Skeletal muscle tissue (tissue), 3 donors: ENCODE measurements at regions not wholly inside any gene's neighbourhood (a gene's known extent, or its start where the extent isn't known, plus 50 kb on each side); places are given as distances from the start of the nearest gene placed in this dataset.

Experiments used
- H3K27ac ChIP-seq: one replicate; pipeline ENCODE4 v1.7.0; 2013; ENCODE audit warnings: mild to moderate bottlenecking, low read depth, low read length, inconsistent platforms
- H3K27me3 ChIP-seq, 3 donors: one replicate each; pipeline ENCODE4 v1.7.0; 2013; ENCODE audit warnings: low read length in 3 of 3; ENCODE audit not compliant: control insufficient read depth in 3 of 3, insufficient read depth in 3 of 3
- H3K36me3 ChIP-seq, 3 donors: one replicate each; pipeline ENCODE4 v1.7.0; 2013; ENCODE audit warnings: low read length in 3 of 3; ENCODE audit not compliant: control insufficient read depth in 3 of 3, insufficient read depth in 3 of 3
- H3K4me1 ChIP-seq, 3 donors: one replicate each; pipeline ENCODE4 v1.7.0; 2013; ENCODE audit warnings: low read length in 3 of 3, mild to moderate bottlenecking in 3 of 3; ENCODE audit not compliant: control insufficient read depth in 3 of 3, insufficient read depth in 3 of 3
- H3K4me3 ChIP-seq, 3 donors: one replicate each; pipeline ENCODE4 v1.7.0; 2013; ENCODE audit warnings: low read length in 3 of 3
- H3K9ac ChIP-seq, 3 donors: one replicate each; pipeline ENCODE4 v1.7.0; 2013; ENCODE audit warnings: low read length in 3 of 3, mild to moderate bottlenecking in 3 of 3, moderate library complexity in 2 of 3, low read depth in 1 of 3
- H3K9me3 ChIP-seq, 3 donors: one replicate each; pipeline ENCODE4 v1.7.0; 2013; ENCODE audit warnings: low read length in 3 of 3; ENCODE audit not compliant: control insufficient read depth in 3 of 3
- donor health status: Osteomylitis.

- H3K4me3 ChIP-seq, result no peak overlapping the region
- no peak overlapping the region for H3K9ac ChIP-seq
- H3K27me3 ChIP-seq, result peaks cover 17 to 27% (median 24%) of the 10 kb centered on the region in 3 donors
Observed at GRCh38 chr1:43067233-43067745, 104.8 kb downstream of the EBNA1BP2 start.

GRCh38 chr1:43066578-43066977 lies 105.5 kb downstream of the EBNA1BP2 start:
- Histone ChIP-seq H3K9ac (no peak overlapping the region), H3K4me3 (no peak overlapping the region), H3K36me3 (no peaks in the 10 kb centered on the region), H3K9me3 (no peaks in the 10 kb centered on the region), H3K27ac (no peak overlapping the region), H3K4me1 (peaks cover 3 to 8% (median 4%) of the 10 kb centered on the region in 3 donors), H3K27me3 (peaks cover 17 to 27% (median 24%) of the 10 kb centered on the region in 3 donors)

More at GRCh38 chr1:43067233-43067745, 104.8 kb downstream of the EBNA1BP2 start:
- peaks cover 3 to 8% (median 4%) of the 10 kb centered on the region in 3 donors for H3K4me1 ChIP-seq
- no peak overlapping the region for H3K27ac ChIP-seq
- H3K9me3 ChIP-seq, result no peaks in the 10 kb centered on the region
- H3K36me3 ChIP-seq, result no peaks in the 10 kb centered on the region

DNA sequence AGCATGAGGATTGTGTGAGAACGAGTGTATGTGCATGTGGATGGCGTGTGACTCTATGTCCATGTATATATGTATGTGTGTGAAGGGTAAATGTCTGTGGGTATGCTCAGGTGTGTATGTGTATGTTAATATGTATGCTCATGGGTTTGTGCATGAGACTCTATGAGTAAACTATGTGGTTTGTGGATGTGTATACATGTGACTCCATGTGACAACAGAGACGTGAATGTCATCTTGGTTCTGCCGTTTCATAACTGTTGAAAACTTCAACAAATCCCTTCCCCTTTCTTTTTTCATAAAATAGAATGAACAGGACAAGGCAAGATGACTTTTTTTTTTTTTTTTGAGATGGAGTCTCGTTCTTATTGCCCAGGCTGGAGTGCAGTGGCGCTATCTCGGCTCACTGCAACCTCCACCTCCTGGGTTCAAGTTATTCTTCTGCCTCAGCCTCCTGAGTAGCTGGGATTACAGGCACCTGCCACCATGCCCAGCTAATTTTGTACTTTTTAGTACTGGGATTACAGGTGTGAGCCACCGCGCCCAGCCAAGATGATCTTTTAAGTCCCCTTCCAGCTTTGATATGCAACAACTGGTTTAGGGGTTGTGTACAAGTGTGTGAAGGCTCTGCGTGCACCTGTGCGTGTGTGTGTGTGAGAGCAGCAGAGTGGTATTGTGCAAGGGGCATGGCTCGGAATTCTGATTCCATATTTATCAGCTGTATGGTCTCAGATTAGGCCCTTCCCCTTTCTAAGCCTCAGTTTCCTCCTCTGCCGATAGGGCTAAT lies 106.3 kb downstream of the EBNA1BP2 start:
- Histone ChIP-seq H3K4me3 (no peak overlapping the region), H3K36me3 (no peaks in the 10 kb centered on the region), H3K9me3 (no peaks in the 10 kb centered on the region), H3K9ac (no peak overlapping the region), H3K27me3 (peaks cover 17 to 27% (median 24%) of the 10 kb centered on the region in 3 donors), H3K27ac (no peak overlapping the region), H3K4me1 (peaks cover 3 to 8% (median 4%) of the 10 kb centered on the region in 3 donors)

DNA sequence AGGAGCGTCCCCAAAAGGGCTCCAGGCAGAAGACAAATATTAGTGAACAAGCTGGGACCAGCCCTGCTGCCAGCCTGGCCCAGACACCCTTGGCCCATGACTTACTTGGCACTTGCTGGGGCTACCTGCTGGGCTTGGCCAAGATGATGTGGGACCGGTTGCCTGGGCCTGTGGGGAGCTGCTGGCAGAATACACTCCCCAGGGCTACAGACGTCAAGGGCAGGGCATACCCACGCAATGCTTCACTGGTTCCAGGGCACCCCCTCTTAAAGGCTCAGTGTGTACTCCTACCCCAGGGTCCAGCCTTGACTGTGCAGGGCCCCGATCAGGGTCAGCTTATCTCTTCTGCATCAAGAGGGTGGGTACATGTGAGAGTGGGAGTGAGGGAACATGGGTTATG lies 106.5 kb upstream of the SLC2A1 start:
- H3K27ac ChIP-seq, result no peak overlapping the region
- H3K9me3 ChIP-seq, result no peaks in the 10 kb centered on the region
- no peaks in the 10 kb centered on the region for H3K36me3 ChIP-seq
- H3K9ac ChIP-seq, result no peak overlapping the region
- H3K4me3 ChIP-seq, result no peak overlapping the region
- peaks cover 17 to 31% (median 24%) of the 10 kb centered on the region in 3 donors for H3K27me3 ChIP-seq
- H3K4me1 ChIP-seq, result peaks cover 3 to 8% (median 4%) of the 10 kb centered on the region in 3 donors

DNA sequence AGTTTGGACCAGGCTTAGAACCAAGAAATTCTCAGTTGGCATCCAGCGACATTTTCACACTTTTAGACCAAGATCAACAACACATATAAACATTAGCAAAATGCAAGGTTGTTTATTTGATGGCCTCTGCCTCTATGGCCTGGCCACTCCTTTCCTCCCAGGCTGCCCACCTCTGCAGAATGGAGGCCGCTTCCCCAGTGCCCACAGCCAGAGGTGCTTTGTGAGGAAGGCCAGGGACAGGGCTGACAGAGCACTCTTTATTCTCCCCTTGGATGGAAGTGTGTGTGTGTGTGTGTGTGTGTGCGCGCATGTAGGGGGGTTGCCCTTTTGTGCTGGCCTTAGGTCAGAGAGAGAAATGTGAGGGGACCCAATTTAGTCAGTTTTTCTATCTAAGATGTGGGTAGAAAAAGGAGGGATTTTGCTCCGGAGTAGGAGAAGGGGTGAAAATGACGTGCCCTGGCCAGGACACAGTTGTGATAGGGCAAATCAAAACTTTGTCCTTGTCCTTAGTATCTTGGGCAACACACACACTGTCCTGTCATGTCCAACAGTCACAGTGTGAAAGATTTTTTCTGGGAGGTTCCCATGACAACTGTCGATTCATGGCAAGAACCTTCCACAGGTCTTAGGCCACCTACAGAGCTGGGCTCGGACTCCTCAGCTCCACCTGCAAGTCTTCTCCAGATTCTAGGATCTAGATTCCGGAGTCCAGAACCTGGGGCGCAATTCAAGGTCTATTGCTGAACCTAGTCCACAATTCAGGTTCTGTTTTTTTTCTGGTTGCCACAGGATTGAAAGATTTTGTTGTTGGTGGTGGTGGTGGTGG lies 104.9 kb upstream of the SLC2A1 start:
- Histone ChIP-seq H3K9ac (no peak overlapping the region), H3K27me3 (peaks cover 17 to 38% (median 25%) of the 10 kb centered on the region in 3 donors), H3K36me3 (no peaks in the 10 kb centered on the region), H3K4me3 (no peak overlapping the region), H3K27ac (no peak overlapping the region), H3K4me1 (peaks cover 3 to 7% (median 4%) of the 10 kb centered on the region in 3 donors), H3K9me3 (no peaks in the 10 kb centered on the region)

DNA sequence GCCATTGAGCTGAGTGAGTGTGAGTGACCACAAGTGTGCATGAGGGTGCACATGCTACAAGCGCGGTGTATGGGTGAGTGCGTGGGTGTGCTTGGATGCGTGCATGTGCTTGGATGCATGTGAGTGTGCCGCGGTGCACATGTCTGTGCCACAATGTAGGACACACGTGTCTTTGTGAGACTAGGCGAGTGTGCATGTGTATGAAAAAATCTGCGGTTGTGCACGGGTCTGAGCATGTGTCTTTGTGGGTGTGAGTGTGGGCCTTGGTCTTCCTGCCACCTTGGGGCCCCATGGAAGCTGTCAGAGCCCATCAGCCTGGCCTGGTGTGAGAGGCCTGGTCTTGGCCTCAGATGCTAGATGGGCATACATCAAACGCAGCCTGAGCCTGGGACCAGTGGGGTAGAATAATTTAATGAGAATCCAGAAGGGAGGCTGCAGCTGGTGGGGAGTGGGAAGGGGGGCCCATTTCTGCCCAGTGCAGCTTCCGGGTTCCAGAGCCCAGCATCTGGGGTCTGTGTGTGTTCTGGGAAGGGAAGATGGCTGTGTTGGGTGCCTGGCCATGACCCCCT lies 103.9 kb upstream of the SLC2A1 start:
- Histone ChIP-seq H3K4me1 (peaks cover 0 to under 1% (median 0%) of the 10 kb centered on the region in 3 donors), H3K27ac (no peak overlapping the region), H3K9ac (no peak overlapping the region), H3K36me3 (no peaks in the 10 kb centered on the region), H3K4me3 (no peak overlapping the region), H3K9me3 (no peaks in the 10 kb centered on the region), H3K27me3 (peaks cover 13 to 40% (median 18%) of the 10 kb centered on the region in 3 donors)

DNA sequence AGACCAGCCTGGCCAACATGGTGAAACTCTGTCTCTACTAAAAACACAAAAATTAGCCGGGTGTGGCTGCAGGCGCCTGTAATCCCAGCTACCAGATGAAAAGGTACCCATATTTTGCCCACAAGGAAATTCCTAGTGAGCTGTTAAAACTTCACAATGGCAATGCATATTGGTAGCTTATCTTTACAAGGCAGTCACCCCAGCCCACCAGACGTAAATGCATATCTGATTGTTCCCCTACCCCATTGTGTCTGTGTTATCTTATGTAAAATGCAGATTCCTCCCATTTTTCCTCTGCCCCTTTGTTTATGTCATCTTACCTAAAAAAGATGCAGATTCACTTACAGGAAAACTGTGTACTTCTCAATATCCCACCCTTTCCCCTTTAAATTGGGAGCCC lies 103.1 kb upstream of the SLC2A1 start:
- no peaks in the 10 kb centered on the region for H3K9me3 ChIP-seq
- no peak overlapping the region for H3K4me3 ChIP-seq
- no peaks in the 10 kb centered on the region for H3K36me3 ChIP-seq

DNA sequence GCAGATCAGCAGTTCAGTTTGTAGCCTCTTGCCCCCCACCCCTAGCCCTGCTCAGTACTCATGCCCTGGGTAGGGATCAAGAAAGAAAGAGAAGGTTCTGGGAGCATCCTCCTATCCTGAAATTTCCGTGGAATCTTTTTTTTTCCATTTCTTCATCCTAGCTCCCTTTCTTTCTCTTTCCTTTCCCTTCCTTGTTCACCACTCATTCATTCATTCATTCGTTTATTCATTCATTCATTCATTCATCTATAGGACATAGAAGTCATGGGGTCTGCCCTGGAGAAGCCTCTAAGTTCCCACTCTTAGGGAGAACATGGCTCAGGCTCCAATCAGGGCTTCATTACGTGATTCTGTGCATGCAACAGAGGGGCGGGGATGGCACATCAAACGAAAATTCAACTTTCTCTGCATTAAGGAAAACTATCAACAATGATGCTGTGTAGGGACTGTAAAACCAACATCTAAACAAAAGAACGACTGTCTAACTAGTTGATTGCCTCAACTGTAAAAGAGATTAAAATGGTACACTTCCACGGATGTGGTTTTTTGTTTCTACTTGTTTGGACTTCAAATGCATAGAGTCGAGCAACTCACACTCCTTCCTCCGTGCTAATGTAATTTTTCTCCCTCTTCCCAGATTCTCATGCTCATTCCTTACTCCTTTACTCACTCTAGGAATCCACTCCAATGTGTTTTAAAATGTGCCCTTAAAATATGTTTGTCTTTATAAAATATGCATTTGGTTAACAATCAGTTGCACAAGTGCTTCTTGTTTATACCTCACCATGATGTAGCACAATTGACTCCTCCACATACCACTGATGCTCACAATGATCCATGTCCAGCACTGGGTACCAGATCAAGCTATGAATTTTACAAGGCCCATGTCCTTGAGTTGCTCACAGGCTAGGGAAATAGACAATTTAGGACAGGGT lies 101.2 kb upstream of the SLC2A1 start:
- no peaks in the 10 kb centered on the region for H3K4me1 ChIP-seq
- no peaks in the 10 kb centered on the region for H3K36me3 ChIP-seq
- no peaks in the 10 kb centered on the region for H3K9me3 ChIP-seq
- H3K27ac ChIP-seq, result no peak overlapping the region
- no peak overlapping the region for H3K4me3 ChIP-seq
- H3K27me3 ChIP-seq, result peaks cover 11 to 33% (median 13%) of the 10 kb centered on the region in 3 donors
- H3K9ac ChIP-seq, result no peak overlapping the region

More for the DNA sequence above, 103.1 kb upstream of the SLC2A1 start:
- no peak overlapping the region for H3K9ac ChIP-seq
- H3K27me3 ChIP-seq, result peaks cover 8 to 36% (median 13%) of the 10 kb centered on the region in 3 donors
- H3K4me1 ChIP-seq, result no peaks in the 10 kb centered on the region
- H3K27ac ChIP-seq, result no peak overlapping the region
